A549 (cell line): ENCODE measurements at regions not wholly inside any gene's neighbourhood (a gene's known extent, or its start where the extent isn't known, plus 50 kb on each side); places are given as distances from the start of the nearest gene placed in this dataset.

Experiments
- BHLHE40 ChIP-seq: IDR thresholded peaks from 2 replicates; pipeline ENCODE4 v1.6.1; 2012; ENCODE audit warnings: low read depth, low read length, inconsistent platforms
- CHD4 ChIP-seq: fragments of 200-600 bp; sonication (generic); IDR thresholded peaks from 2 replicates; pipeline ENCODE4 v1.6.1; 2016; ENCODE audit warnings: antibody characterized with exemption, mild to moderate bottlenecking, borderline replicate concordance
- CTCF ChIP-seq: fragments of >200 bp; sonication (Bioruptor Twin); formaldehyde crosslinking; IDR thresholded peaks from 3 replicates; pipeline ENCODE4 v1.5.1; 2016
- EP300 ChIP-seq, 2 experiments: fragments of >200 bp; sonication (Bioruptor Twin); formaldehyde crosslinking; IDR thresholded peaks; 2 replicates in 1 of 2; 3 replicates in 1 of 2; pipeline ENCODE4 v1.6.1; 2016 to 2017
- HDAC2 ChIP-seq: fragments of 200-600 bp; sonication (generic); IDR thresholded peaks from 2 replicates; pipeline ENCODE4 v1.6.1; 2016
- PHF8 ChIP-seq: fragments of 200-600 bp; sonication (generic); IDR thresholded peaks from 2 replicates; pipeline ENCODE4 v1.6.1; 2016; ENCODE audit warnings: low read depth, mild to moderate bottlenecking, antibody characterized with exemption, moderate library complexity, borderline replicate concordance
- POLR2A ChIP-seq: IDR thresholded peaks from 2 replicates; pipeline ENCODE4 v1.6.1; 2012; ENCODE audit warnings: mild to moderate bottlenecking, low read length
- REST ChIP-seq: fragments of 200-600 bp; sonication (generic); IDR thresholded peaks from 2 replicates; pipeline ENCODE4 v1.6.1; 2016; ENCODE audit warnings: antibody characterized with exemption, mild to moderate bottlenecking, moderate library complexity
- RFX5 ChIP-seq: fragments of 450-650 bp; IDR thresholded peaks from 2 replicates; pipeline ENCODE4 v1.7.1; 2014; ENCODE audit warnings: antibody characterized with exemption, mild to moderate bottlenecking, moderate library complexity
- RNF2 ChIP-seq: fragments of 200-600 bp; sonication (generic); IDR thresholded peaks from 2 replicates; pipeline ENCODE4 v1.6.1; 2016; ENCODE audit warnings: low read depth, mild to moderate bottlenecking, antibody characterized with exemption, moderate library complexity, borderline replicate concordance

- no peak for TF ChIP-seq REST
- no peak for TF ChIP-seq HDAC2
- no peak for TF ChIP-seq BHLHE40
- no peak for TF ChIP-seq POLR2A
- TF ChIP-seq PHF8 = no peak
- no peak for TF ChIP-seq RFX5
- no peak for TF ChIP-seq CTCF
- TF ChIP-seq CHD4 = no peak
- no peak for TF ChIP-seq RNF2
- TF ChIP-seq EP300 (IDR thresholded peaks at IDR 0.05) = no peak
These were observed 208.6 kb downstream of the ERMARD start for GRCh38 chr6:169960003-169960344.
